Endothelial cell of umbilical vein (primary cell): ENCODE measurements at regions not wholly inside any gene's neighbourhood (a gene's known extent, or its start where the extent isn't known, plus 50 kb on each side); places are given as distances from the start of the nearest gene placed in this dataset.

Experiments used
- BruUV-seq: library from RNA; stranded (reverse); fragments of 400-500 nt; replicated peaks from 2 replicates; lab custom pipeline; 2021; lab: Mats Ljungman, UMichigan
- CTCF ChIA-PET: fragments of 300-600, 350-600 bp; sonication (Branson Sonifier 250); formaldehyde crosslinking; loops from one replicate; lab custom pipeline; 2021; ENCODE audit warnings: antibody characterized with exemption, inconsistent platforms; lab: Charles Lee
- POLR2A ChIA-PET: fragments of 300-600, 350-600 bp; sonication (Branson Sonifier 250); formaldehyde crosslinking; loops from one replicate; lab custom pipeline; 2021; ENCODE audit warnings: antibody characterized with exemption, inconsistent platforms; lab: Charles Lee
- DNase-seq: peaks from one replicate; pipeline ENCODE4 v3.0.0-alpha.2; 2011; ENCODE audit warnings: low read depth, low spot score
- FAIRE-seq: peaks from 2 replicates; lab custom pipeline; 2011; peaks lifted over from hg19 to GRCh38; lab: Jason Lieb, UNC
- H2AFZ ChIP-seq: 2 replicates; pipeline ENCODE4 v1.6.0; 2012; ENCODE audit warnings: low read depth, low read length, control low read depth, inconsistent platforms
- H3K27ac ChIP-seq: 2 replicates; pipeline ENCODE4 v1.5.1; 2011; ENCODE audit warnings: low read depth, mild to moderate bottlenecking, control low read depth, low read length, moderate library complexity; ENCODE audit not compliant: insufficient read depth
- H3K27me3 ChIP-seq, 2 experiments: 2 replicates each; pipeline versions ENCODE4 v1.6.0 to v1.6.1; 2011; ENCODE audit warnings: low read length in 2 of 2, mixed read lengths in 1 of 2; ENCODE audit not compliant: control insufficient read depth in 2 of 2, insufficient read depth in 2 of 2
- H3K36me3 ChIP-seq, 2 experiments: 2 replicates in 1 of 2; 3 replicates in 1 of 2; pipeline ENCODE4 v1.5.1; 2011; ENCODE audit warnings: low read length in 2 of 2, mild to moderate bottlenecking in 1 of 2, moderate library complexity in 1 of 2; ENCODE audit not compliant: control insufficient read depth in 2 of 2, insufficient read depth in 2 of 2; ENCODE audit errors: extremely low read depth in 1 of 2
- H3K4me1 ChIP-seq: 3 replicates; pipeline ENCODE4 v1.5.1; 2011; ENCODE audit warnings: mild to moderate bottlenecking, low read length; ENCODE audit not compliant: control insufficient read depth, insufficient read depth; ENCODE audit errors: extremely low read depth
- H3K4me2 ChIP-seq: 2 replicates; pipeline ENCODE4 v1.6.1; 2011; ENCODE audit warnings: low read length, control low read depth, mixed read lengths; ENCODE audit not compliant: insufficient read depth
- H3K4me3 ChIP-seq, 3 experiments: fragments of 200-600 bp in 1 of 3; sonication (generic), shearing (Covaris generic) in 1 of 3; replicated peaks in 1 of 3; 2 replicates each; pipeline ENCODE4 v1.5.1; 2011 to 2016; ENCODE audit warnings: control low read depth in 3 of 3, low read length in 3 of 3, mild to moderate bottlenecking in 2 of 3, inconsistent platforms in 1 of 3, low read depth in 1 of 3, moderate library complexity in 1 of 3; ENCODE audit not compliant: insufficient read depth in 1 of 3
- H3K79me2 ChIP-seq: 2 replicates; pipeline ENCODE4 v1.6.0; 2012; ENCODE audit warnings: low read length, inconsistent platforms; ENCODE audit not compliant: control insufficient read depth, insufficient read depth
- H3K9ac ChIP-seq: replicated peaks from 2 replicates; pipeline ENCODE3; 2011; ENCODE audit warnings: low read length, control low read depth; ENCODE audit not compliant: insufficient read depth; ENCODE audit errors: extremely low read depth
- H3K9me1 ChIP-seq: replicated peaks from 3 replicates; pipeline ENCODE4 v1.6.0; 2011; ENCODE audit warnings: mild to moderate bottlenecking, low read length; ENCODE audit not compliant: control insufficient read depth, insufficient read depth; ENCODE audit errors: extremely low read depth
- H3K9me3 ChIP-seq: replicated peaks from 2 replicates; pipeline ENCODE4 v1.5.1; 2012; ENCODE audit warnings: low read length, inconsistent platforms; ENCODE audit not compliant: control insufficient read depth, insufficient read depth
- H4K20me1 ChIP-seq: replicated peaks from 2 replicates; pipeline ENCODE3; 2011; ENCODE audit warnings: mild to moderate bottlenecking, low read length; ENCODE audit not compliant: control insufficient read depth, insufficient read depth; ENCODE audit errors: extremely low read depth
- EZH2 ChIP-seq: IDR thresholded peaks from 2 replicates; pipeline ENCODE4 v1.6.1; 2012; ENCODE audit warnings: borderline replicate concordance, low read depth, mild to moderate bottlenecking, moderate library complexity, low read length, inconsistent platforms; ENCODE audit not compliant: severe bottlenecking
- FOS ChIP-seq: IDR thresholded peaks from 2 replicates; pipeline ENCODE4 v1.6.1; 2011; ENCODE audit warnings: mild to moderate bottlenecking, low read length, moderate library complexity, borderline replicate concordance; ENCODE audit not compliant: insufficient read depth
- GATA2 ChIP-seq: IDR thresholded peaks from 2 replicates; pipeline ENCODE4 v1.7.0; 2011; ENCODE audit warnings: low read depth, mild to moderate bottlenecking, moderate library complexity, mixed read lengths, low read length; ENCODE audit not compliant: insufficient read length, insufficient read depth
- JUN ChIP-seq: IDR thresholded peaks from 2 replicates; pipeline ENCODE4 v1.6.1; 2011; ENCODE audit warnings: borderline replicate concordance, low read depth; ENCODE audit not compliant: insufficient read length, insufficient read depth
- MYC ChIP-seq: IDR thresholded peaks from one replicate; pipeline ENCODE4 v1.6.1; 2011; ENCODE audit warnings: mild to moderate bottlenecking, low read depth, low read length
- POLR2A ChIP-seq: IDR thresholded peaks from 2 replicates; pipeline ENCODE4 v1.6.1; 2012; ENCODE audit warnings: low read depth, mild to moderate bottlenecking, control low read depth, low read length
- POLR2AphosphoS5 ChIP-seq: IDR thresholded peaks from 2 replicates; pipeline ENCODE4 v1.6.1; 2012; ENCODE audit warnings: low read depth, mild to moderate bottlenecking, control low read depth, low read length, moderate library complexity; ENCODE audit not compliant: insufficient read depth
- dilution Hi-C: fragments of 300-500 bp; cut with MboI; formaldehyde crosslinking; loops from one replicate; pipeline ENCODE4 v1.15.0; 2019; ENCODE audit warnings: low sequenced_read_pairs; ENCODE audit not compliant: extremely low pct_ligation_motif_present
- intact Hi-C: fragments of 100-400 bp; cut with micrococcal nuclease; formaldehyde crosslinking; loops from one replicate; pipeline ENCODE4 v1.10.0; 2022
- TF ChIP-seq, protein P1 (sequence below): IDR thresholded peaks from 2 replicates; pipeline ENCODE4 v1.6.1; 2011; ENCODE audit not compliant: insufficient read depth, insufficient read length
- TF ChIP-seq, protein P2 (sequence below), 2 donors: IDR thresholded peaks; 1 replicate in 1 of 2; 2 replicates in 1 of 2; pipeline ENCODE4 v1.5.1; 2011; ENCODE audit warnings: low read length in 2 of 2, mild to moderate bottlenecking in 2 of 2, moderate library complexity in 2 of 2, control low read depth in 1 of 2, inconsistent platforms in 1 of 2, low read depth in 1 of 2; ENCODE audit not compliant: insufficient read depth in 1 of 2; ENCODE audit errors: extremely low read depth in 1 of 2

DNA sequence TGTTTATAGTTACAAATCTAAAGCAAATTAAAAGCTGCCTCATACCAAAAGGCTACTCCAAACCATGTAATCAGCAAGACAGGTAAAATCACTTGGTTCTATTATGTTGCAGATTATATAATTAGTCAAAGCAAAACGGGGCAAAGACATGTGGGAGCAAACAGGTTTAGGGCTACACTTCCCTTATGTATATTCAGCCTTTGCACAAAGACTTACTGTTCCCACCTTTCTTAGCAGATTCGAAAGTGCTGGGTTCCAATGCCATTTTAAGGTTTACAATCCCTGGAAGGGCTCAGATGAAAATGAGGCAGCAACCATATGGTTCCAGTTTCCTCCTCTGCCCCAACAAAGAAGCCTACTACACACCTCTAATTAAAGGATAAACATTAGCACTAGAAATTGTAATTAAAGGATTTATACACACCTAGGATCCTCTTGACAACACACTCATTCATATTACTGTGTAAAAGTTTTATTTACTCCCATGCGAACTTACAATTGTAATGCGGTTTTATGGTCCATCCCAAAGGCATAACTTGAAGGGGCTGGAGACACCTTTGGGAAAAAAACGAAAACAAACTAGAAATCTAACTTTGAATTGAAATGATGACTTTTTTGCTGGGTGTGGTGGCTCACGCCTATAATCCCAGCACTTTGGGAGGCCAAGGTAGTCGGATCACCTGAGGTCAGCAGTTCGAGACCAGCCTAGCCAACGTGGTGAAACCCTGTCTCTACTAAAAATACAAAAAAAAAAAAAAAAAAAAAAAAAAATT is 117.3 kb upstream of the PKN2 start:
- Histone ChIP-seq H3K4me3 (no peak overlapping the region), H3K9me1 (no peaks in the 10 kb centered on the region), H3K36me3 (no peaks in the 10 kb centered on the region), H3K9ac (no peak overlapping the region), H3K27ac (no peak overlapping the region), H3K79me2 (no peaks in the 10 kb centered on the region), H3K9me3 (no peaks in the 10 kb centered on the region), H2AFZ (no peak overlapping the region), H4K20me1 (no peaks in the 10 kb centered on the region), H3K27me3 (no peaks in the 10 kb centered on the region), H3K4me2 (no peak overlapping the region), H3K4me1 (no peaks in the 10 kb centered on the region)
- CTCF ChIA-PET: interaction anchor here (0.8 kb wide), 1 partner anchor 386 kb away, joined by 3 read pairs; no protein-coding TSS in a partner anchor
- BruUV-seq: no TSS peak
- POLR2A ChIA-PET: no interaction called here
- TF ChIP-seq GATA2 (no peak), MYC (no peak), FOS (no peak), POLR2A (no peak), POLR2AphosphoS5 (no peak), EZH2 (no peak), JUN (no peak)
- TF ChIP-seq, protein P1, sequence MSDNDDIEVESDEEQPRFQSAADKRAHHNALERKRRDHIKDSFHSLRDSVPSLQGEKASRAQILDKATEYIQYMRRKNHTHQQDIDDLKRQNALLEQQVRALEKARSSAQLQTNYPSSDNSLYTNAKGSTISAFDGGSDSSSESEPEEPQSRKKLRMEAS: no peak
- TF ChIP-seq, protein P2, sequence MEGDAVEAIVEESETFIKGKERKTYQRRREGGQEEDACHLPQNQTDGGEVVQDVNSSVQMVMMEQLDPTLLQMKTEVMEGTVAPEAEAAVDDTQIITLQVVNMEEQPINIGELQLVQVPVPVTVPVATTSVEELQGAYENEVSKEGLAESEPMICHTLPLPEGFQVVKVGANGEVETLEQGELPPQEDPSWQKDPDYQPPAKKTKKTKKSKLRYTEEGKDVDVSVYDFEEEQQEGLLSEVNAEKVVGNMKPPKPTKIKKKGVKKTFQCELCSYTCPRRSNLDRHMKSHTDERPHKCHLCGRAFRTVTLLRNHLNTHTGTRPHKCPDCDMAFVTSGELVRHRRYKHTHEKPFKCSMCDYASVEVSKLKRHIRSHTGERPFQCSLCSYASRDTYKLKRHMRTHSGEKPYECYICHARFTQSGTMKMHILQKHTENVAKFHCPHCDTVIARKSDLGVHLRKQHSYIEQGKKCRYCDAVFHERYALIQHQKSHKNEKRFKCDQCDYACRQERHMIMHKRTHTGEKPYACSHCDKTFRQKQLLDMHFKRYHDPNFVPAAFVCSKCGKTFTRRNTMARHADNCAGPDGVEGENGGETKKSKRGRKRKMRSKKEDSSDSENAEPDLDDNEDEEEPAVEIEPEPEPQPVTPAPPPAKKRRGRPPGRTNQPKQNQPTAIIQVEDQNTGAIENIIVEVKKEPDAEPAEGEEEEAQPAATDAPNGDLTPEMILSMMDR (IDR thresholded peaks at IDR 0.05; ENCODE audit: extremely low read depth in 1 of 2, insufficient read depth in 1 of 2, low read depth in 1 of 2, low read length in 2 of 2): no peak
- dilution Hi-C loops (no loop called here), intact Hi-C loops (no loop called here)
- DNase-seq (no peak), FAIRE-seq (no peak)
